GM19351 (cell line): ENCODE measurements at regions not wholly inside any gene's neighbourhood (a gene's known extent, or its start where the extent isn't known, plus 50 kb on each side); places are given as distances from the start of the nearest gene placed in this dataset.
"Not testable (repeated sequence)": the region's sequence is repeated elsewhere in the genome, so short reads cannot be mapped to it uniquely, and the experiment has no call there.

Experiments
- ATAC-seq: cut with Tn5 transposase; IDR thresholded peaks from one replicate; pipeline ENCODE4 v1.9.1; 2021; ENCODE audit warnings: mild to moderate bottlenecking, moderate library complexity; ENCODE audit not compliant: unreplicated experiment

- ATAC-seq: no peak
Measured at GRCh38 chr3:110430146-110430545, 641.5 kb upstream of the NECTIN3 start.

GRCh38 chr3:110436209-110436608 is 635.4 kb upstream of the NECTIN3 start:
- ATAC-seq: no peak

- not testable (repeated sequence) for ATAC-seq
Measured at GRCh38 chr3:110440066-110440653, 631.5 kb upstream of the NECTIN3 start.

GRCh38 chr3:110454066-110454465 is 617.5 kb upstream of the NECTIN3 start:
- no peak for ATAC-seq

- ATAC-seq: no peak
Measured at GRCh38 chr3:110456001-110456400, 615.6 kb upstream of the NECTIN3 start.

GRCh38 chr3:110456438-110457138 is 615.0 kb upstream of the NECTIN3 start:
- no peak for ATAC-seq

GRCh38 chr3:110457508-110457907 is 614.1 kb upstream of the NECTIN3 start:
- ATAC-seq: no peak

- no peak for ATAC-seq
Measured at GRCh38 chr3:110459021-110459420, 612.6 kb upstream of the NECTIN3 start.

GRCh38 chr3:110470310-110470709 is 601.3 kb upstream of the NECTIN3 start:
- ATAC-seq: no peak

GRCh38 chr3:110473405-110473804 is 598.2 kb upstream of the NECTIN3 start:
- no peak for ATAC-seq

GRCh38 chr3:110474397-110474796 is 597.2 kb upstream of the NECTIN3 start:
- no peak for ATAC-seq

GRCh38 chr3:110478377-110479054 is 593.1 kb upstream of the NECTIN3 start:
- no peak for ATAC-seq

GRCh38 chr3:110479731-110480130 is 591.9 kb upstream of the NECTIN3 start:
- ATAC-seq: no peak

- ATAC-seq: no peak
Measured at GRCh38 chr3:110485389-110485788, 586.2 kb upstream of the NECTIN3 start.

GRCh38 chr3:110487840-110488239 is 583.8 kb upstream of the NECTIN3 start:
- ATAC-seq: no peak

- ATAC-seq: no peak
Measured at GRCh38 chr3:110491413-110491812, 580.2 kb upstream of the NECTIN3 start.

- ATAC-seq: no peak
Measured at GRCh38 chr3:110492876-110493275, 578.7 kb upstream of the NECTIN3 start.

GRCh38 chr3:110493438-110494092 is 578.1 kb upstream of the NECTIN3 start:
- no peak for ATAC-seq

GRCh38 chr3:110494093-110494490 is 577.5 kb upstream of the NECTIN3 start:
- ATAC-seq: no peak

GRCh38 chr3:110494728-110495127 is 576.9 kb upstream of the NECTIN3 start:
- no peak for ATAC-seq

GRCh38 chr3:110495201-110495927 is 576.3 kb upstream of the NECTIN3 start:
- no peak for ATAC-seq
